Activated CD4-positive, alpha-beta T cell treated with anti-CD3 and anti-CD28 coated beads for 36 hours (primary cell): ENCODE measurements at regions not wholly inside any gene's neighbourhood (a gene's known extent, or its start where the extent isn't known, plus 50 kb on each side); places are given as distances from the start of the nearest gene placed in this dataset.

Experiments
- ATAC-seq: fragments of 200-7000 bp; cut with Tn5 transposase; one replicate; pipeline ENCODE4 v1.10.0; 2021; ENCODE audit warnings: mild to moderate bottlenecking, moderate library complexity
- CTCF ChIA-PET: fragments of 350-600 bp; sonication (Branson Sonifier 250); formaldehyde crosslinking; loops from one replicate; lab custom pipeline; 2021; ENCODE audit warnings: antibody characterized with exemption; lab: Charles Lee
- POLR2A ChIA-PET: fragments of 350-600 bp; sonication (Branson Sonifier 250); formaldehyde crosslinking; loops from one replicate; lab custom pipeline; 2021; ENCODE audit warnings: antibody characterized with exemption, inconsistent platforms; lab: Charles Lee
- DNase-seq: peaks from one replicate; pipeline ENCODE4 v3.0.0-alpha.2; 2020
- H3K27ac Mint-ChIP-seq: one replicate; pipeline ENCODE4 v1.8.0; 2021; ENCODE audit warnings: mixed read lengths
- H3K27me3 Mint-ChIP-seq: one replicate; pipeline ENCODE4 v1.8.0; 2021; ENCODE audit warnings: mixed read lengths
- H3K36me3 Mint-ChIP-seq: one replicate; pipeline ENCODE4 v1.8.0; 2021; ENCODE audit warnings: low read depth, mixed read lengths
- H3K4me1 Mint-ChIP-seq: one replicate; pipeline ENCODE4 v1.8.0; 2021; ENCODE audit warnings: mixed read lengths
- H3K4me3 Mint-ChIP-seq: one replicate; pipeline ENCODE4 v1.8.0; 2021; ENCODE audit warnings: mild to moderate bottlenecking, moderate library complexity, mixed read lengths
- H3K9me3 Mint-ChIP-seq: one replicate; pipeline ENCODE4 v1.8.0; 2021; ENCODE audit warnings: low read depth, mixed read lengths
- intact Hi-C, 2 experiments: fragments of 100-400 bp; cut with DNase I in 1 of 2; cut with micrococcal nuclease in 1 of 2; formaldehyde crosslinking; loops; one replicate each; pipeline versions ENCODE4 v1.14.2 to v1.15.1; 2022 to 2024; cut with DNase I, micrococcal nuclease

- H3K4me3 Mint-ChIP-seq: no peak overlapping the region
- no peaks in the 10 kb centered on the region for H3K9me3 Mint-ChIP-seq
- ATAC-seq: no peak
- H3K4me1 Mint-ChIP-seq: peaks cover 17% of the 10 kb centered on the region
- intact Hi-C loops: no loop called here
- CTCF ChIA-PET: no interaction called here
- no peak overlapping the region for H3K27ac Mint-ChIP-seq
- POLR2A ChIA-PET: no interaction called here
- H3K36me3 Mint-ChIP-seq: no peaks in the 10 kb centered on the region
- H3K27me3 Mint-ChIP-seq: no peaks in the 10 kb centered on the region
- DNase-seq: no peak
Observed at GRCh38 chr1:229191066-229191674, 79.7 kb upstream of the RAB4A start.

GRCh38 chr1:229192031-229192430 is 78.9 kb upstream of the RAB4A start:
- ATAC-seq: peak; percentile 73
- Mint-ChIP-seq H3K27me3 (no peaks in the 10 kb centered on the region), H3K27ac (no peak overlapping the region), H3K4me3 (no peak overlapping the region), H3K9me3 (no peaks in the 10 kb centered on the region), H3K4me1 (peaks cover 8% of the 10 kb centered on the region), H3K36me3 (no peaks in the 10 kb centered on the region)
- no peak for DNase-seq
- ChIA-PET POLR2A (no interaction called here), CTCF (no interaction called here)
- intact Hi-C loops: no loop called here

- Mint-ChIP-seq H3K27ac (no peak overlapping the region), H3K4me3 (no peak overlapping the region), H3K9me3 (no peaks in the 10 kb centered on the region), H3K36me3 (no peaks in the 10 kb centered on the region), H3K27me3 (no peaks in the 10 kb centered on the region), H3K4me1 (peaks cover 8% of the 10 kb centered on the region)
- DNase-seq: no peak
- POLR2A ChIA-PET: no interaction called here
- ATAC-seq: no peak
- intact Hi-C loops: no loop called here
- CTCF ChIA-PET: interaction anchor here (0.7 kb wide), 1 partner anchor 687 kb away, joined by 3 read pairs; no protein-coding TSS in a partner anchor
Observed at GRCh38 chr1:229192853-229193252, 78.1 kb upstream of the RAB4A start.

- ChIA-PET CTCF (no interaction called here), POLR2A (no interaction called here)
- no peak overlapping the region for H3K27ac Mint-ChIP-seq
- H3K4me3 Mint-ChIP-seq: no peak overlapping the region
- H3K36me3 Mint-ChIP-seq: no peaks in the 10 kb centered on the region
- intact Hi-C loops: no loop called here
- no peaks in the 10 kb centered on the region for H3K9me3 Mint-ChIP-seq
- H3K4me1 Mint-ChIP-seq: peaks cover 8% of the 10 kb centered on the region
- ATAC-seq: no peak
- no peak for DNase-seq
- H3K27me3 Mint-ChIP-seq: no peaks in the 10 kb centered on the region
Observed at GRCh38 chr1:229194096-229194495, 76.8 kb upstream of the RAB4A start.

- H3K27ac Mint-ChIP-seq: no peak overlapping the region
- CTCF ChIA-PET: no interaction called here
- H3K4me3 Mint-ChIP-seq: no peak overlapping the region
- DNase-seq: no peak
- no peak for ATAC-seq
- peaks cover 18% of the 10 kb centered on the region for H3K4me1 Mint-ChIP-seq
- no peaks in the 10 kb centered on the region for H3K36me3 Mint-ChIP-seq
- no peaks in the 10 kb centered on the region for H3K27me3 Mint-ChIP-seq
- POLR2A ChIA-PET: no interaction called here
- H3K9me3 Mint-ChIP-seq: no peaks in the 10 kb centered on the region
- intact Hi-C loops: no loop called here
Observed at GRCh38 chr1:229195246-229195645, 75.7 kb upstream of the RAB4A start.

- Mint-ChIP-seq H3K9me3 (no peaks in the 10 kb centered on the region), H3K27me3 (no peaks in the 10 kb centered on the region), H3K36me3 (no peaks in the 10 kb centered on the region), H3K4me3 (no peak overlapping the region), H3K27ac (no peak overlapping the region), H3K4me1 (peaks cover 23% of the 10 kb centered on the region)
- ChIA-PET POLR2A (no interaction called here), CTCF (interaction anchor here (0.6 to 1.6 kb wide), 2 partner anchors 11 to 187 kb away, joined by 3 to 8 read pairs; no protein-coding TSS in a partner anchor)
- ATAC-seq (no peak), DNase-seq (no peak)
- intact Hi-C loops: no loop called here
Observed at GRCh38 chr1:229196404-229197264, 74.3 kb upstream of the RAB4A start.

GRCh38 chr1:229197265-229197585 is 73.7 kb upstream of the RAB4A start:
- ChIA-PET POLR2A (no interaction called here), CTCF (interaction anchor here (1.6 kb wide), 1 partner anchor 11 kb away, joined by 8 read pairs; no protein-coding TSS in a partner anchor)
- DNase-seq: no peak
- no peaks in the 10 kb centered on the region for H3K9me3 Mint-ChIP-seq
- ATAC-seq: no peak
- H3K4me3 Mint-ChIP-seq: no peak overlapping the region
- H3K4me1 Mint-ChIP-seq: peaks cover 19% of the 10 kb centered on the region
- no peaks in the 10 kb centered on the region for H3K27me3 Mint-ChIP-seq
- H3K27ac Mint-ChIP-seq: no peak overlapping the region
- intact Hi-C loops: no loop called here
- H3K36me3 Mint-ChIP-seq: no peaks in the 10 kb centered on the region

- Mint-ChIP-seq H3K36me3 (no peaks in the 10 kb centered on the region), H3K27me3 (no peaks in the 10 kb centered on the region), H3K27ac (no peak overlapping the region), H3K4me3 (peak overlapping the region; percentile 34), H3K9me3 (no peaks in the 10 kb centered on the region), H3K4me1 (peaks cover 20% of the 10 kb centered on the region)
- ChIA-PET CTCF (interaction anchor here (1.0 to 1.2 kb wide), 2 partner anchors 10 to 13 kb away, joined by 3 read pairs; no protein-coding TSS in a partner anchor), POLR2A (no interaction called here)
- intact Hi-C loops: no loop called here
- no peak for ATAC-seq
- DNase-seq: peak; percentile 10
Observed at GRCh38 chr1:229199261-229200243, 71.4 kb upstream of the RAB4A start.

- intact Hi-C loops: no loop called here
- no peak overlapping the region for H3K4me3 Mint-ChIP-seq
- CTCF ChIA-PET: interaction anchor here (0.8 kb wide), 1 partner anchor 278 kb away, joined by 4 read pairs; no protein-coding TSS in a partner anchor
Observed at GRCh38 chr1:229203030-229203751, 67.7 kb upstream of the RAB4A start.

GRCh38 chr1:229203991-229204632 is 66.8 kb upstream of the RAB4A start:
- CTCF ChIA-PET: no interaction called here

More at GRCh38 chr1:229203030-229203751, 67.7 kb upstream of the RAB4A start:
- Mint-ChIP-seq H3K27ac (no peak overlapping the region), H3K4me1 (peaks cover 32% of the 10 kb centered on the region), H3K9me3 (no peaks in the 10 kb centered on the region), H3K36me3 (peaks cover 2% of the 10 kb centered on the region), H3K27me3 (no peaks in the 10 kb centered on the region)
- POLR2A ChIA-PET: interaction anchor here (0.7 kb wide), 1 partner anchor 214 kb away, joined by 4 read pairs; no protein-coding TSS in a partner anchor
- DNase-seq (no peak), ATAC-seq (no peak)

More at GRCh38 chr1:229203991-229204632, 66.8 kb upstream of the RAB4A start:
- DNase-seq: no peak
- Mint-ChIP-seq H3K27me3 (no peaks in the 10 kb centered on the region), H3K4me3 (no peak overlapping the region), H3K9me3 (no peaks in the 10 kb centered on the region), H3K27ac (no peak overlapping the region), H3K4me1 (peaks cover 38% of the 10 kb centered on the region), H3K36me3 (peaks cover 2% of the 10 kb centered on the region)
- POLR2A ChIA-PET: no interaction called here
- no peak for ATAC-seq
- intact Hi-C loops: no loop called here
